Lower leg skin (tissue), 4 donors: ENCODE measurements at regions not wholly inside any gene's neighbourhood (a gene's known extent, or its start where the extent isn't known, plus 50 kb on each side); places are given as distances from the start of the nearest gene placed in this dataset.

Experiments used
- DNase-seq, 2 donors: peaks; one replicate each; pipeline ENCODE4 v3.0.0-alpha.2; 2019; ENCODE audit warnings: low spot score in 2 of 2
- H3K4me3 ChIP-seq: fragments of 200-600 bp; sonication (generic); 2 replicates; pipeline ENCODE4 v1.5.1; 2017; ENCODE audit warnings: mild to moderate bottlenecking, low read depth; ENCODE audit not compliant: poor library complexity, severe bottlenecking
- POLR2A ChIP-seq, 2 donors: fragments of 450-650 bp; IDR thresholded peaks; one replicate each; pipeline ENCODE4 v1.6.1; 2016 to 2017; ENCODE audit warnings: antibody characterized with exemption in 2 of 2, mild to moderate bottlenecking in 1 of 2, moderate library complexity in 1 of 2
- WGBS, 2 donors: methylation state at CpG; one replicate each; pipeline ENCODE4 v1.1.5; 2018; 5-methylcytosine and 5-hydroxymethylcytosine counted together
- intact Hi-C: fragments of 100-400 bp; cut with DNase I; formaldehyde crosslinking; loops from one replicate; pipeline ENCODE4 v1.15.0; 2023; ENCODE audit warnings: low total_unique reads
- TF ChIP-seq, protein P1 (sequence below), 3 donors: fragments of 450-650 bp; IDR thresholded peaks; one replicate each; pipeline ENCODE4 v1.5.1; 2016; ENCODE audit warnings: antibody characterized with exemption in 3 of 3, mild to moderate bottlenecking in 3 of 3, moderate library complexity in 2 of 3

DNA sequence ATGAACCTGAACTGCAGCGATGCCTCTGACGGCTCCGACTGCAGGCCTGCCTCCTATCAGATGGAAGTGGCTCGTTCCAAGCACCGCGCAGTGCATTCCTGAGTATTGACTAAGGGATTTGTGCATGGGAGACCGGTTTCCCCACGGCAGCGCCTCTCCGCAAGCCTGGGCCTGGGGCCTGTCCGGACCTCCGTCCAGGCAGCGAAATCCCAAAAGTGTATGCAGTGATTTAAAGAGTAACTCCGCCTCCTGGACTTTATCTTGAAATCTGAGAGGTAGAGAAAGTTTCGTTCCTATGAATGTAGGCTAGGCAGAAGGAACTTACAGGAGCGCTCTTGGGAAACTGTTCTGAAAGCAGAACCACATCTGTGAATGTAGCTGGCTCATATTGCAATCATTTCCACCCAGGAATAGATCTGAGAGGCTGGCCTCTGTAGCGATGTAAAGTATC is 106.2 kb upstream of the CELF2 start:
- DNase-seq: peak; percentile 64 to 93
- intact Hi-C loops: no loop called here
- WGBS, 2 donors: 29 to 30% methylated on average over 17 of the region's 17 CpGs
- no peak overlapping the region for H3K4me3 ChIP-seq
- TF ChIP-seq, protein P1, sequence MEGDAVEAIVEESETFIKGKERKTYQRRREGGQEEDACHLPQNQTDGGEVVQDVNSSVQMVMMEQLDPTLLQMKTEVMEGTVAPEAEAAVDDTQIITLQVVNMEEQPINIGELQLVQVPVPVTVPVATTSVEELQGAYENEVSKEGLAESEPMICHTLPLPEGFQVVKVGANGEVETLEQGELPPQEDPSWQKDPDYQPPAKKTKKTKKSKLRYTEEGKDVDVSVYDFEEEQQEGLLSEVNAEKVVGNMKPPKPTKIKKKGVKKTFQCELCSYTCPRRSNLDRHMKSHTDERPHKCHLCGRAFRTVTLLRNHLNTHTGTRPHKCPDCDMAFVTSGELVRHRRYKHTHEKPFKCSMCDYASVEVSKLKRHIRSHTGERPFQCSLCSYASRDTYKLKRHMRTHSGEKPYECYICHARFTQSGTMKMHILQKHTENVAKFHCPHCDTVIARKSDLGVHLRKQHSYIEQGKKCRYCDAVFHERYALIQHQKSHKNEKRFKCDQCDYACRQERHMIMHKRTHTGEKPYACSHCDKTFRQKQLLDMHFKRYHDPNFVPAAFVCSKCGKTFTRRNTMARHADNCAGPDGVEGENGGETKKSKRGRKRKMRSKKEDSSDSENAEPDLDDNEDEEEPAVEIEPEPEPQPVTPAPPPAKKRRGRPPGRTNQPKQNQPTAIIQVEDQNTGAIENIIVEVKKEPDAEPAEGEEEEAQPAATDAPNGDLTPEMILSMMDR (IDR thresholded peaks at IDR 0.05): no peak
- no peak for TF ChIP-seq POLR2A (IDR thresholded peaks at IDR 0.05)

DNA sequence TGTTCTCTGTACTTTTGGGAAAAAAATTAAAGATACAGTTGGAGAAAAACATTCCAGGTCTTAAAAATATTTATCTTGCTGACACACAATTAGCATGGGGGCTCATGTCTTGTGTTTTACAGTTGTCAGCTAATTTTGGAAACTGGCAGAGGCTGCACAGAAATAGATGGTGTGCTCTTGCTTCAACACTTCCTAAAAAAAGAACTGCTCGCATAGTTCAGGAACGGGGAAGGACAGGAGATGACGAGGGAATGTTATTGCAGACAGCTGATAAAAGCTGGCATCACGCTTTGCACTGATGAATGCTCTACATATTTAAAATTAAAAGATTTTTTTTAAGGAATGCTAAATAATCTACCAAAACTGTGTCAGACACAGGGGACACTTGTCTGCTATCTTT is 103.5 kb upstream of the CELF2 start:
- intact Hi-C loops: no loop called here
- no peak for DNase-seq
- TF ChIP-seq, protein P1 (IDR thresholded peaks at IDR 0.05): no peak
- TF ChIP-seq POLR2A (IDR thresholded peaks at IDR 0.05): no peak
- WGBS, 2 donors: 45 to 49% methylated on average over 4 of the region's 4 CpGs
- no peak overlapping the region for H3K4me3 ChIP-seq

DNA sequence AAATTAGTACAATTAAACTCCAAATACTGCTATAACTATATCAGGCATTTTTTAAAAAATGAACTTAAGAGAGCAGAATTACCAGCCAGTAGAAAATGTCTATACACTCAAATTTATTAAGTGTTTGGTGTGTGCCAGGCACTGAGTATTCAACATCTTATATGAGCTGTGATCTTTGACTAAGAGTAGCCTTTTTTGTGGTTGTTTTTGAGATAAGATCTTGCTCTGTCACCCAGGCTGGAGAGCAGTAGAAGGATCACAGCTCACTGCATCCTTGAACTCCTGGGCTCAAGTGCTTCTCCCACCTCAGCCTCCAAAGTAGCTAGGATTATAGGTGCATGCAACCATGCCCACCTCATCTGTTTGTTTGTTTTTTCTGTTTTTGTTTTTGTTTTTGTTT is 102.5 kb upstream of the CELF2 start:
- DNase-seq: no peak
- H3K4me3 ChIP-seq: no peak overlapping the region
- no peak for TF ChIP-seq POLR2A (IDR thresholded peaks at IDR 0.05)
- TF ChIP-seq, protein P1 (IDR thresholded peaks at IDR 0.05): no peak
- intact Hi-C loops: no loop called here

DNA sequence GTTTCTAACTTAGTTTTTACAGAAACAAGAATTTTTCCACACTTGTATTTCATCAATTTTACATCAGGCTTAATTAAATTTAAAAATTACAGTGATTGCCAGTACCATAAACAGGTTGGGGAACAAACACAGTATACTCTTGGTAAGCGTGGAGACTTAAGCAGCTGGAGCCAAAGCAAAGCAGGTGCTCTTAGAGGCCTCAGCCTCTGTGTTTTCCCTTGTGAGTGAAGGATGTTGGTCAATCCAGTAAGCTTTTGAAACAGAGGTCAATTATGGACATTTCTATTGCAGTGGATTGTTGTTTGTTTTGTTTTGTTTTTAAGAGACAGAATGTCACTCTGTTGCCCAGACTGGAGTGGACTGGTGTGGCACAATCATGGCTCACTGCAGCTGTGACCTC is 100.6 kb upstream of the CELF2 start:
- TF ChIP-seq POLR2A (IDR thresholded peaks at IDR 0.05): no peak
- TF ChIP-seq, protein P1 (IDR thresholded peaks at IDR 0.05): no peak
- WGBS, 2 donors: 94 to 96% methylated on average over 1 of the region's 1 CpG
- intact Hi-C loops: no loop called here
- no peak for DNase-seq
- no peak overlapping the region for H3K4me3 ChIP-seq

DNA sequence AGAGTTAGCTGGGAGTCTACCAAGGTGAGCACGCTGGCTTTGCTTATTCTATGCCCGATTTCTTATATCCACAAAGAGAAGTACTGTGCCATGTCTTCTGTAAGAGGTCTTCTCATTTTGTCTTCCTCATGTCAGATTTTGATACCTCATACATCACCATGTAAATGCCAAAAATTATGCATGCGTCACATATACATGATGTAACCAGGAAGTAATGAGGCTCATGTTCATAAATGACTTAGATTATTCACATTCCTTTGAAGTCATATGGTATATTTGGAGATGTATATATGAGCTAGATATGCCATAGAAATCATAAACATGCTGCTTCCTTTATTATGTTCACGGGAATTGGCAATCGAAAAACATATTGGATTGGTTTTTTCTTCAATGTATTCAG is 97.7 kb upstream of the CELF2 start:
- TF ChIP-seq, protein P1 (IDR thresholded peaks at IDR 0.05): no peak
- no peak for TF ChIP-seq POLR2A (IDR thresholded peaks at IDR 0.05)

DNA sequence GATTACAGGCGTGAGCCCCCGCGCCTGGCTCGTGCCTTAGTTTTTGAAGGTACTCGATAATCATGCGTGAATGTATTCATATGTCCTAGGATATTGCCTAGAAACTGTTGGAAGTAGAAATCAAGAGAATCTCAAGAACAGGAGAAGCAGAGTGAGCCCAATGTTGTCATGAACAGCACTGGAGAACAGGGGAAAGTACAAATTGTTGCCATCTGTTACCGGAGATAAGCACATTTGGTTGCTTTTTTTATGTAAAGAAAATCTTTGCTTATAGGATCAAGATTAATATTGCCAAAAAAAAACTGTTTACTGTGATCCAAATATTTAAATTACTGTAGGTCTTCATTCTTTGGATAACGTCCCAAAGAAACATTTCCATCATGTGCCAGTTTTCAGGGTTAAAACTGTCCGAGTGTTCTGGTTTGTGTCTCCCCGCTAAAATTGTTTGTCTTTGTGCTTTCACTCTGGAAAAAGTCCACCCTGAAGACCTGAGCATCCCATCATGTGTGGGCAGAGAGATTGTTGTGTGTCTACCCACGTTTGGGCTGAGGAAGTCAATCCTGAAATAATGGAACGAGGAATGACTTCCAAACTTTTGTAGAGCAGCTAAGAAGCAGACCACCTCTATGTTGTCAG is 95.7 kb upstream of the CELF2 start:
- DNase-seq: no peak
- no peak overlapping the region for H3K4me3 ChIP-seq
- TF ChIP-seq, protein P1 (IDR thresholded peaks at IDR 0.05): no peak
- no peak for TF ChIP-seq POLR2A (IDR thresholded peaks at IDR 0.05)
- intact Hi-C loops: no loop called here
- WGBS, 2 donors: 76 to 77% methylated on average over 12 of the region's 12 CpGs

More for the DNA sequence above, 97.7 kb upstream of the CELF2 start:
- no peak for DNase-seq
- intact Hi-C loops: no loop called here
- H3K4me3 ChIP-seq: no peak overlapping the region
- 72 to 84% methylated on average over 5 of the region's 5 CpGs for WGBS, 2 donors
